Nephron progenitor cell (in vitro differentiated cells): ENCODE measurements at regions not wholly inside any gene's neighbourhood (a gene's known extent, or its start where the extent isn't known, plus 50 kb on each side); places are given as distances from the start of the nearest gene placed in this dataset.

Experiments
- DNase-seq: peaks from one replicate; pipeline ENCODE4 v3.0.0; 2021
- H3K27ac Mint-ChIP-seq: 2 replicates; pipeline ENCODE4 v1.8.0; 2021; ENCODE audit warnings: mild to moderate bottlenecking, moderate library complexity, mixed read lengths
- H3K27me3 Mint-ChIP-seq: 2 replicates; pipeline ENCODE4 v1.8.0; 2021; ENCODE audit warnings: mild to moderate bottlenecking, low read depth, mixed read lengths; ENCODE audit not compliant: poor library complexity
- H3K36me3 Mint-ChIP-seq: 2 replicates; pipeline ENCODE4 v1.8.0; 2021; ENCODE audit warnings: low read depth, mixed read lengths
- H3K4me1 Mint-ChIP-seq: 2 replicates; pipeline ENCODE4 v1.8.0; 2021; ENCODE audit warnings: mixed read lengths
- H3K4me3 Mint-ChIP-seq: 2 replicates; pipeline ENCODE4 v1.8.0; 2021; ENCODE audit warnings: mild to moderate bottlenecking, moderate library complexity, mixed read lengths
- H3K9me3 Mint-ChIP-seq: 2 replicates; pipeline ENCODE4 v1.8.0; 2021; ENCODE audit warnings: mild to moderate bottlenecking, moderate library complexity, mixed read lengths
- TF ChIP-seq, protein P1 (sequence below): fragments of 200-600 bp; sonication (generic); IDR thresholded peaks from 2 replicates; pipeline ENCODE4 v1.5.0; 2021; ENCODE audit warnings: antibody characterized with exemption

DNA sequence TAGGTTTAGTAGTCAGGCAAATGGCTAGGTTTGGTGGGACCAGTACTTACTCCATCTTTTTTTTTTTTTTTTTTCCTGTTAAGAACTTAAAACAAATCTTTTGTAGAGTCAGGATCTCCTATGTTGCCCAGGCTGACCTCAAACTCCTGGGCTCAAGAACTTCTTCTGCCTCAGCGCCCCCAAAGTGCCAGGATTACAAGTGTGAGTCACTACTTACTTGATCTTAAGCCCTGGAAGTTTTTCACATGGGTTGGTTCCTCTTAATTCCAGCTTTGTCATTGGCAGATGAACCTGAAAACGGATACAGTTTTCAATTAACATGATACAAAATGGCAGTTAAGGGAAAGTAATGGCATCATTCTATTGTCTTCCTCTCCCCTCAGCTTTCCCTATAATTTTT is 179.4 kb upstream of the JAG1 start:
- H3K4me1 Mint-ChIP-seq = peaks cover 54% of the 10 kb centered on the region
- no peaks in the 10 kb centered on the region for H3K27me3 Mint-ChIP-seq
- no peak for DNase-seq
- no peak overlapping the region for H3K4me3 Mint-ChIP-seq
- TF ChIP-seq, protein P1, sequence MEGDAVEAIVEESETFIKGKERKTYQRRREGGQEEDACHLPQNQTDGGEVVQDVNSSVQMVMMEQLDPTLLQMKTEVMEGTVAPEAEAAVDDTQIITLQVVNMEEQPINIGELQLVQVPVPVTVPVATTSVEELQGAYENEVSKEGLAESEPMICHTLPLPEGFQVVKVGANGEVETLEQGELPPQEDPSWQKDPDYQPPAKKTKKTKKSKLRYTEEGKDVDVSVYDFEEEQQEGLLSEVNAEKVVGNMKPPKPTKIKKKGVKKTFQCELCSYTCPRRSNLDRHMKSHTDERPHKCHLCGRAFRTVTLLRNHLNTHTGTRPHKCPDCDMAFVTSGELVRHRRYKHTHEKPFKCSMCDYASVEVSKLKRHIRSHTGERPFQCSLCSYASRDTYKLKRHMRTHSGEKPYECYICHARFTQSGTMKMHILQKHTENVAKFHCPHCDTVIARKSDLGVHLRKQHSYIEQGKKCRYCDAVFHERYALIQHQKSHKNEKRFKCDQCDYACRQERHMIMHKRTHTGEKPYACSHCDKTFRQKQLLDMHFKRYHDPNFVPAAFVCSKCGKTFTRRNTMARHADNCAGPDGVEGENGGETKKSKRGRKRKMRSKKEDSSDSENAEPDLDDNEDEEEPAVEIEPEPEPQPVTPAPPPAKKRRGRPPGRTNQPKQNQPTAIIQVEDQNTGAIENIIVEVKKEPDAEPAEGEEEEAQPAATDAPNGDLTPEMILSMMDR = no peak
- no peak overlapping the region for H3K27ac Mint-ChIP-seq
- H3K9me3 Mint-ChIP-seq = peaks cover 8% of the 10 kb centered on the region
- H3K36me3 Mint-ChIP-seq = peaks cover 4% of the 10 kb centered on the region

DNA sequence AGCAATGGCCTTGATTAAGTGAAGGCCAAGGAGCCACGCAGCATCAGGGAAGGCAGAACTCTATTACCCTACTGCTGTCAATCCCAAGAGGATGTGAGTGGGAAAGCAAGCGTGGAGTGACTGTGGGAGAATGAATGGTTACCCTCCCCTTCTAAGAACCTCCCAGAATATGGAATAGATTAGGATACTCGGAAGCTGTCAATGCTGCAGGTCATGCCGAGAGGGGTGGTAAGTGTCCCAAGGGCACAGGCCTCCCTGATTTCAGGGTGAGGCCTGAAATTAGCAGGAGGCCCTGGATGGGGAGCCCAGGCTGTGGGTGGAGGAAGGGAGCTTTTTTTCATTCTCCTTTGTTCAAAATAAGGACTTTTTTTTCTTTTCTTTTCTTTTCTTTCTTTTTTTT is 179.9 kb upstream of the JAG1 start:
- H3K36me3 Mint-ChIP-seq = peaks cover 4% of the 10 kb centered on the region
- TF ChIP-seq, protein P1 = no peak
- peaks cover 8% of the 10 kb centered on the region for H3K9me3 Mint-ChIP-seq
- H3K27ac Mint-ChIP-seq = no peak overlapping the region
- DNase-seq = no peak
- no peak overlapping the region for H3K4me3 Mint-ChIP-seq
- H3K27me3 Mint-ChIP-seq = no peaks in the 10 kb centered on the region
- peaks cover 52% of the 10 kb centered on the region for H3K4me1 Mint-ChIP-seq

DNA sequence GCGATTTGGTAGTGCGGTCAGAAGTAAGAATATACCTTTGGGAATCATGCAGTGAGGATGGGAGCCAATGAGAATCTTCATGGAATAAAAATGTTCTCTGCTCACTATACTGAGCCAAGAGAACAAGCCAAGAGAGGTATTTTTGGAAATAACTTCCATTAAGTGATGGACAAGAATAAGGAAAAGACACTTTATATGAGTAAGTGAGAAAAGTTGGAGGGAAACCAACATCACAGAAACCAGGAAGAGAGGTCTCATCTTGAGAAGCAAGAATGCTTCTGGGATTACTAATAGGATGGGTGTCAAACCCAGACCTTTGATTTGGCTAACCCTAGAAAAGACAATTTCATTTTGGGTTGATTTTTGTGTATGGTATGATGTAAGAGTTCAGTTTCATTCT is 181.2 kb upstream of the JAG1 start:
- TF ChIP-seq, protein P1 = no peak
- no peak overlapping the region for H3K27ac Mint-ChIP-seq
- peaks cover 45% of the 10 kb centered on the region for H3K4me1 Mint-ChIP-seq
- peaks cover 4% of the 10 kb centered on the region for H3K36me3 Mint-ChIP-seq
- peaks cover 8% of the 10 kb centered on the region for H3K9me3 Mint-ChIP-seq
- no peak for DNase-seq
- no peak overlapping the region for H3K4me3 Mint-ChIP-seq
- H3K27me3 Mint-ChIP-seq = no peaks in the 10 kb centered on the region

DNA sequence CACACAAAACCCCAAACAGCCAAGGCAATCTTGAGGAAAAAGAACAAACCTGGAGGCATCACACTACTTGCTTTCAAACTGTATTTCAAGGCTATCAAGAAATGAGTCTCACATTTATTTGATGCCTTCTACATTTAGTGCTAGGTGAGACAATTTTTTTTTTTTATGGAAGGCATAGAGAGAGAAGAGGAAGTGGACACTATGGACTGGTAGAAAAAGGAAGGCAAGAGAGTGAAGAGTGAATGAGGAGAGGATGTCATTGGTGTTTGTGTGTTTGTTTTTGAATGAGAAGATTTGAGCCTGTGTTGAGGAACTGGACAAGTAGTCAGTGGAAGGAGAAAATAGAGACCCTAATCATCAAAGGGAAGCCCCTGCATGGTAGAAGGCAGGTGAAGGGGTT is 182.0 kb upstream of the JAG1 start:
- Mint-ChIP-seq H3K27ac (peak overlapping the region; percentile 0), H3K9me3 (peaks cover 8% of the 10 kb centered on the region), H3K4me1 (peaks cover 39% of the 10 kb centered on the region)

DNA sequence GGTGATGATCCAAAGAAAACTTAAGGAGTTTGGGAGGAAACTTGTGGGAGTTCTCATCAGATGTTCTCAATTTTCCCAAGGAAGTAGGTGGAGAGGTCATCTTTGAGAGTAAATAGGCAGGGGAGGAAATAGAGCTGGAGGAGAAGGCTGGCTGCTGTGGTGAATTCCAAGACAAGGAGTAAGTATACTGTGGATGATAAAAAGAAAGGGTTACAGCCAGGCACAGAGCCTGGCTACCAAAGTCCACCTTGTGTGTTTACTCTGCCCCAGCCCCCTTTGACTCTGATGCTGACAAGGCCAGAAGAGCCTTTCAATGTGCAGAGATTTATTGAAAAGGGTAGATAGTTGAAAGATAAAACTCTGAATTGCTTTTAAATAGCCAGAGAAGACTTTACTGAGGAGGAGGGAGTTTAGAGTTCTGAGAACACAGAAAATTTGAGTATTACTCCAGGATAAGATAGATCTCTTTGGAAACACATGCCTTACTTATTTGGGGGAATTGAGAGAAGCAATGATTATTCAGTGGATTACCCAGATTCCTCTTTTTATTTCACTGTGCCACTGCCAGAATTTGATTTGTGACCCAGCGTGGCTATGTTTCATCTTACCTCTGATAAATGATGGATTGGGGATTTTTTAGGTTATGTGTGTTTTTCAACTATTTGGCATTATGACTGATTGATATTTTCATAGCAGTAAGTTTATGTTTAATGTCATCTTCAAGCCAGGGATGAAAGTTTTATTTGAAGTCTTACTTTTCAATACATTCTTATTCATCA is 182.6 kb upstream of the JAG1 start:
- Mint-ChIP-seq H3K4me1 (peaks cover 33% of the 10 kb centered on the region), H3K9me3 (peaks cover 8% of the 10 kb centered on the region), H3K27me3 (no peaks in the 10 kb centered on the region), H3K36me3 (peaks cover 4% of the 10 kb centered on the region), H3K27ac (peak overlapping the region; percentile 16), H3K4me3 (no peak overlapping the region)
- TF ChIP-seq, protein P1 = no peak
- no peak for DNase-seq

More for the DNA sequence above, 182.0 kb upstream of the JAG1 start:
- TF ChIP-seq, protein P1 = no peak
- no peak for DNase-seq
- H3K27me3 Mint-ChIP-seq = no peaks in the 10 kb centered on the region
- H3K4me3 Mint-ChIP-seq = no peak overlapping the region
- peaks cover 4% of the 10 kb centered on the region for H3K36me3 Mint-ChIP-seq
